Kidney (tissue), 13 donors: ENCODE measurements at regions not wholly inside any gene's neighbourhood (a gene's known extent, or its start where the extent isn't known, plus 50 kb on each side); places are given as distances from the start of the nearest gene placed in this dataset.

ENCODE experiments used
- DNase-seq, 5 donors: peaks; one replicate each; pipeline ENCODE4 v3.0.0-alpha.2; 2013 to 2020
- FAIRE-seq: peaks from 2 replicates; lab custom pipeline; 2012; peaks lifted over from hg19 to GRCh38; lab: Jason Lieb, UNC
- H3K27ac ChIP-seq, 2 donors: one replicate each; pipeline ENCODE4 v1.7.0; 2013; ENCODE audit warnings: low read depth in 2 of 2, low read length in 2 of 2, inconsistent platforms in 1 of 2
- H3K27me3 ChIP-seq: one replicate; pipeline ENCODE4 v1.7.1; 2013; ENCODE audit warnings: low read length, inconsistent platforms; ENCODE audit not compliant: control insufficient read depth, insufficient read depth
- H3K36me3 ChIP-seq, 3 donors: one replicate each; pipeline versions ENCODE4 v1.7.0 to v1.7.1; 2013; ENCODE audit warnings: low read length in 3 of 3, control low read depth in 1 of 3, inconsistent platforms in 1 of 3; ENCODE audit not compliant: insufficient read depth in 3 of 3, control insufficient read depth in 2 of 3
- H3K4me1 ChIP-seq, 3 donors: one replicate each; pipeline versions ENCODE4 v1.7.0 to v1.7.1; 2013; ENCODE audit warnings: low read length in 3 of 3, inconsistent platforms in 1 of 3, low read depth in 1 of 3; ENCODE audit not compliant: control insufficient read depth in 2 of 3, insufficient read depth in 2 of 3
- H3K4me3 ChIP-seq, 3 donors: one replicate each; pipeline versions ENCODE4 v1.7.0 to v1.8.1; 2013; ENCODE audit warnings: low read length in 3 of 3, control low read depth in 1 of 3, inconsistent platforms in 1 of 3
- H3K9ac ChIP-seq, 3 donors: one replicate each; pipeline versions ENCODE4 v1.7.0 to v1.7.1; 2013; ENCODE audit warnings: low read length in 3 of 3, control low read depth in 1 of 3, inconsistent platforms in 1 of 3
- H3K9me3 ChIP-seq, 3 donors: one replicate each; pipeline versions ENCODE4 v1.7.0 to v1.7.1; 2013; ENCODE audit warnings: low read length in 3 of 3, control low read depth in 1 of 3, inconsistent platforms in 1 of 3; ENCODE audit not compliant: control insufficient read depth in 2 of 3, insufficient read depth in 1 of 3
- CTCF ChIP-seq: IDR thresholded peaks from 3 replicates; pipeline ENCODE4 v1.5.1; 2012; ENCODE audit warnings: mild to moderate bottlenecking, moderate library complexity, borderline replicate concordance; ENCODE audit not compliant: insufficient read depth; ENCODE audit errors: extremely low read depth
- intact Hi-C: fragments of 100-400 bp; cut with DNase I; formaldehyde crosslinking; loops from one replicate; pipeline ENCODE4 v1.11.1; 2022
- donor health status: control.
- donor health status: control.
- donor health status: control.
- donor health status: control.
- donor health status: control.
- donor health status: DM: yes; HTN: yes; CAD: no.
- donor health status: Normal renal cell carcinoma (clear cell type).

DNA sequence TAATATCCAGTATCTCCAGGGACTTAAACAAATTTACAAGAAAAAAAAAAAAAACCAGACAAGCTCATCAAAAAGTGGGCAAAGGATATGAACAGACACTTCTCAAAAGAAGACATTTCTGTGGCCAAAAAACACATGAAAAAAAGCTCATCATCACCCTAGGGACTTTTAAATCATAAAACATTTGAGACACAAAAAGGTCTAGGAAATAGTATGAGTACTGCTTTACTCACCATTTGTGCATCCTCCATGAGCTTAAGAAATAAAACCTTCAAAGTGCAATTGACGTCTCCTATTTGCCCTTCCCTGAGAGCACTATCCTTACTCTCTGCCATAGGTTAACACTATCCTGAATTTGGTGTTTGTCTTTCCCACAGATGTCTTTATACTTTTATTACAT lies 193.7 kb upstream of the NREP start:
- DNase-seq (no peak), FAIRE-seq (no peak)
- Histone ChIP-seq H3K27me3 (no peaks in the 10 kb centered on the region), H3K9me3 (no peaks in the 10 kb centered on the region), H3K4me3 (no peak overlapping the region), H3K9ac (no peak overlapping the region), H3K4me1 (no peaks in the 10 kb centered on the region), H3K36me3 (no peaks in the 10 kb centered on the region), H3K27ac (no peak overlapping the region)
- intact Hi-C loops, result no loop called here
- no peak for TF ChIP-seq CTCF

- TF ChIP-seq CTCF, result no peak
- Histone ChIP-seq H3K27ac (no peak overlapping the region), H3K4me3 (no peak overlapping the region), H3K4me1 (no peaks in the 10 kb centered on the region), H3K36me3 (no peaks in the 10 kb centered on the region), H3K27me3 (no peaks in the 10 kb centered on the region), H3K9me3 (no peaks in the 10 kb centered on the region), H3K9ac (no peak overlapping the region)
- no peak for DNase-seq
- intact Hi-C loops, result no loop called here
- FAIRE-seq, result no peak
Measured at GRCh38 chr5:111948092-111948841, 191.3 kb upstream of the NREP start.

GRCh38 chr5:111946556-111946955 lies 189.6 kb upstream of the NREP start:
- intact Hi-C loops, result no loop called here

More at GRCh38 chr5:111946556-111946955, 189.6 kb upstream of the NREP start:
- no peaks in the 10 kb centered on the region for H3K27me3 ChIP-seq
- FAIRE-seq, result no peak
- no peak overlapping the region for H3K4me3 ChIP-seq
- H3K4me1 ChIP-seq, result no peaks in the 10 kb centered on the region
- no peak overlapping the region for H3K27ac ChIP-seq
- DNase-seq, result no peak
- no peak overlapping the region for H3K9ac ChIP-seq
- no peak for TF ChIP-seq CTCF
- H3K36me3 ChIP-seq, result no peaks in the 10 kb centered on the region
- no peaks in the 10 kb centered on the region for H3K9me3 ChIP-seq
